Liver (tissue), 8 donors: ENCODE measurements at regions not wholly inside any gene's neighbourhood (a gene's known extent, or its start where the extent isn't known, plus 50 kb on each side); places are given as distances from the start of the nearest gene placed in this dataset.

Source experiments
- DNase-seq: peaks from one replicate; pipeline ENCODE4 v3.0.0-alpha.2; 2017; ENCODE audit warnings: low spot score
- H3K27ac ChIP-seq, 2 donors: one replicate each; pipeline ENCODE4 v1.7.0; 2013; ENCODE audit warnings: inconsistent platforms in 2 of 2, low read length in 2 of 2, control low read depth in 1 of 2, low read depth in 1 of 2, mild to moderate bottlenecking in 1 of 2
- H3K27me3 ChIP-seq, 4 donors: one replicate each; pipeline versions ENCODE4 v1.6.1 to v1.7.0; 2013; ENCODE audit warnings: low read length in 3 of 4, inconsistent platforms in 1 of 4, mild to moderate bottlenecking in 1 of 4, moderate library complexity in 1 of 4; ENCODE audit not compliant: control insufficient read depth in 4 of 4, insufficient read depth in 4 of 4
- H3K36me3 ChIP-seq, 4 donors: one replicate each; pipeline versions ENCODE4 v1.6.1 to v1.7.0; 2013; ENCODE audit warnings: low read length in 3 of 4, mild to moderate bottlenecking in 3 of 4, low read depth in 1 of 4, moderate library complexity in 1 of 4; ENCODE audit not compliant: control insufficient read depth in 4 of 4, insufficient read depth in 3 of 4
- H3K4me1 ChIP-seq, 4 donors: one replicate each; pipeline versions ENCODE4 v1.6.1 to v1.7.0; 2013; ENCODE audit warnings: low read length in 3 of 4, mild to moderate bottlenecking in 3 of 4, moderate library complexity in 1 of 4; ENCODE audit not compliant: control insufficient read depth in 4 of 4, insufficient read depth in 4 of 4
- H3K4me3 ChIP-seq, 3 donors: one replicate each; pipeline versions ENCODE4 v1.6.1 to v1.7.0; 2013; ENCODE audit warnings: low read length in 3 of 3, control low read depth in 1 of 3, low read depth in 1 of 3, mild to moderate bottlenecking in 1 of 3
- H3K9ac ChIP-seq, 2 donors: one replicate each; pipeline ENCODE4 v1.7.0; 2013; ENCODE audit warnings: low read length in 2 of 2, mild to moderate bottlenecking in 2 of 2, moderate library complexity in 2 of 2, control low read depth in 1 of 2, low read depth in 1 of 2
- H3K9me3 ChIP-seq, 4 donors: one replicate each; pipeline versions ENCODE4 v1.6.1 to v1.7.0; 2013; ENCODE audit warnings: low read length in 3 of 4; ENCODE audit not compliant: control insufficient read depth in 4 of 4
- ATF3 ChIP-seq: IDR thresholded peaks from 2 replicates; pipeline ENCODE4 v1.6.1; 2016; ENCODE audit warnings: antibody characterized with exemption
- FOXA1 ChIP-seq: IDR thresholded peaks from 2 replicates; pipeline ENCODE4 v1.6.1; 2016; ENCODE audit warnings: antibody characterized with exemption
- FOXA2 ChIP-seq: IDR thresholded peaks from 2 replicates; pipeline ENCODE4 v1.6.1; 2016; ENCODE audit warnings: antibody characterized with exemption
- GABPA ChIP-seq, 2 donors: IDR thresholded peaks in 1 of 2; conservative IDR thresholded peaks in 1 of 2; 2 replicates each; pipeline ENCODE4 v1.6.1; 2016; ENCODE audit warnings: antibody characterized with exemption in 2 of 2, mild to moderate bottlenecking in 1 of 2, moderate library complexity in 1 of 2
- HNF4A ChIP-seq, 2 donors: conservative IDR thresholded peaks; 2 replicates each; pipeline ENCODE4 v1.6.1; 2016; ENCODE audit warnings: antibody characterized with exemption in 2 of 2, mild to moderate bottlenecking in 2 of 2
- JUND ChIP-seq, 2 donors: IDR thresholded peaks; 2 replicates each; pipeline ENCODE4 v1.6.1; 2016; ENCODE audit warnings: antibody characterized with exemption in 2 of 2
- MAX ChIP-seq: IDR thresholded peaks from 2 replicates; pipeline ENCODE4 v1.6.1; 2016; ENCODE audit warnings: antibody characterized with exemption
- REST ChIP-seq: IDR thresholded peaks from 2 replicates; pipeline ENCODE4 v1.6.1; 2016; ENCODE audit warnings: antibody characterized with exemption, mild to moderate bottlenecking
- RXRA ChIP-seq, 2 donors: IDR thresholded peaks; 2 replicates each; pipeline ENCODE4 v1.6.1; 2017 to 2018; ENCODE audit warnings: antibody characterized with exemption in 2 of 2, mild to moderate bottlenecking in 1 of 2
- TAF1 ChIP-seq: conservative IDR thresholded peaks from 2 replicates; pipeline ENCODE4 v1.6.1; 2016; ENCODE audit warnings: antibody characterized with exemption, mild to moderate bottlenecking
- WGBS: extraction: QIAGEN DNeasy Blood & Tissue Kit; methylation state at CpG from one replicate; pipeline ENCODE4 v1.1.7; 2013; 5-methylcytosine and 5-hydroxymethylcytosine counted together
- TF ChIP-seq, protein P1 (sequence below): fragments of 150-350 bp; IDR thresholded peaks from 2 replicates; pipeline ENCODE4 v1.5.1; 2017; ENCODE audit warnings: improper control_type of control experiment, low read depth, low read length; ENCODE audit not compliant: missing input control
- TF ChIP-seq, protein P2 (sequence below): IDR thresholded peaks from 2 replicates; pipeline ENCODE4 v1.6.1; 2016; ENCODE audit warnings: antibody characterized with exemption
- donor health status: healthy.
- donor health status: healthy.
- donor health status: healthy.
- donor health status: healthy.
- donor health status: healthy.

- DNase-seq: no peak
- TF ChIP-seq TAF1 (no peak), GABPA (IDR thresholded peaks at IDR 0.05 in 1 of 2, conservative IDR thresholded peaks at IDR 0.05 in 1 of 2) (no peak), ATF3 (no peak), RXRA (IDR thresholded peaks at IDR 0.05) (no peak), JUND (IDR thresholded peaks at IDR 0.05) (no peak), FOXA2 (no peak), REST (no peak), HNF4A (conservative IDR thresholded peaks at IDR 0.05) (no peak), FOXA1 (no peak), MAX (no peak)
- TF ChIP-seq, protein P1, sequence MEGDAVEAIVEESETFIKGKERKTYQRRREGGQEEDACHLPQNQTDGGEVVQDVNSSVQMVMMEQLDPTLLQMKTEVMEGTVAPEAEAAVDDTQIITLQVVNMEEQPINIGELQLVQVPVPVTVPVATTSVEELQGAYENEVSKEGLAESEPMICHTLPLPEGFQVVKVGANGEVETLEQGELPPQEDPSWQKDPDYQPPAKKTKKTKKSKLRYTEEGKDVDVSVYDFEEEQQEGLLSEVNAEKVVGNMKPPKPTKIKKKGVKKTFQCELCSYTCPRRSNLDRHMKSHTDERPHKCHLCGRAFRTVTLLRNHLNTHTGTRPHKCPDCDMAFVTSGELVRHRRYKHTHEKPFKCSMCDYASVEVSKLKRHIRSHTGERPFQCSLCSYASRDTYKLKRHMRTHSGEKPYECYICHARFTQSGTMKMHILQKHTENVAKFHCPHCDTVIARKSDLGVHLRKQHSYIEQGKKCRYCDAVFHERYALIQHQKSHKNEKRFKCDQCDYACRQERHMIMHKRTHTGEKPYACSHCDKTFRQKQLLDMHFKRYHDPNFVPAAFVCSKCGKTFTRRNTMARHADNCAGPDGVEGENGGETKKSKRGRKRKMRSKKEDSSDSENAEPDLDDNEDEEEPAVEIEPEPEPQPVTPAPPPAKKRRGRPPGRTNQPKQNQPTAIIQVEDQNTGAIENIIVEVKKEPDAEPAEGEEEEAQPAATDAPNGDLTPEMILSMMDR: no peak
- TF ChIP-seq, protein P2, sequence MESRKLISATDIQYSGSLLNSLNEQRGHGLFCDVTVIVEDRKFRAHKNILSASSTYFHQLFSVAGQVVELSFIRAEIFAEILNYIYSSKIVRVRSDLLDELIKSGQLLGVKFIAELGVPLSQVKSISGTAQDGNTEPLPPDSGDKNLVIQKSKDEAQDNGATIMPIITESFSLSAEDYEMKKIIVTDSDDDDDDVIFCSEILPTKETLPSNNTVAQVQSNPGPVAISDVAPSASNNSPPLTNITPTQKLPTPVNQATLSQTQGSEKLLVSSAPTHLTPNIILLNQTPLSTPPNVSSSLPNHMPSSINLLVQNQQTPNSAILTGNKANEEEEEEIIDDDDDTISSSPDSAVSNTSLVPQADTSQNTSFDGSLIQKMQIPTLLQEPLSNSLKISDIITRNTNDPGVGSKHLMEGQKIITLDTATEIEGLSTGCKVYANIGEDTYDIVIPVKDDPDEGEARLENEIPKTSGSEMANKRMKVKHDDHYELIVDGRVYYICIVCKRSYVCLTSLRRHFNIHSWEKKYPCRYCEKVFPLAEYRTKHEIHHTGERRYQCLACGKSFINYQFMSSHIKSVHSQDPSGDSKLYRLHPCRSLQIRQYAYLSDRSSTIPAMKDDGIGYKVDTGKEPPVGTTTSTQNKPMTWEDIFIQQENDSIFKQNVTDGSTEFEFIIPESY: no peak
- WGBS: 97% methylated on average over 8 of the region's 8 CpGs
- H3K9ac ChIP-seq: no peak overlapping the region
- no peaks in the 10 kb centered on the region for H3K36me3 ChIP-seq
- no peaks in the 10 kb centered on the region for H3K9me3 ChIP-seq
- H3K4me1 ChIP-seq: no peaks in the 10 kb centered on the region
- no peak overlapping the region for H3K4me3 ChIP-seq
- no peak overlapping the region for H3K27ac ChIP-seq
- H3K27me3 ChIP-seq: no peaks in the 10 kb centered on the region
Observed at GRCh38 chr14:58848365-58848764, 210.6 kb downstream of the DACT1 start.

- H3K4me1 ChIP-seq: no peaks in the 10 kb centered on the region
- no peak overlapping the region for H3K27ac ChIP-seq
- H3K9ac ChIP-seq: no peak overlapping the region
- H3K27me3 ChIP-seq: no peaks in the 10 kb centered on the region
- H3K36me3 ChIP-seq: no peaks in the 10 kb centered on the region
- 81% methylated on average over 4 of the region's 4 CpGs for WGBS
- no peak for DNase-seq
- no peaks in the 10 kb centered on the region for H3K9me3 ChIP-seq
- no peak overlapping the region for H3K4me3 ChIP-seq
- no peak for TF ChIP-seq ATF3
Observed at GRCh38 chr14:58849601-58850000, 211.8 kb downstream of the DACT1 start.
